Cardiac fibroblast (primary cell): ENCODE measurements at regions not wholly inside any gene's neighbourhood (a gene's known extent, or its start where the extent isn't known, plus 50 kb on each side); places are given as distances from the start of the nearest gene placed in this dataset.

Experiments used
- DNase-seq, 2 donors: peaks; one replicate each; pipeline versions ENCODE4 v3.0.0 to v3.0.0-alpha.2; 2010; ENCODE audit warnings: low read depth in 2 of 2
- H3K4me3 ChIP-seq, 2 donors: replicated peaks in 1 of 2; 1 replicate in 1 of 2; 2 replicates in 1 of 2; pipeline ENCODE4 v1.5.1; 2011; ENCODE audit warnings: low read depth in 2 of 2, low read length in 2 of 2, mild to moderate bottlenecking in 2 of 2, moderate library complexity in 1 of 2
- CTCF ChIP-seq: IDR thresholded peaks from one replicate; pipeline ENCODE4 v1.5.1; 2011; ENCODE audit warnings: low read depth, mild to moderate bottlenecking, low read length, inconsistent platforms

GRCh38 chr17:62895320-62896301 is 70.4 kb upstream of the TANC2 start:
- DNase-seq, result peak in 1 of 2 donors; percentile 61
- H3K4me3 ChIP-seq, result no peak overlapping the region

GRCh38 chr17:62892870-62893338 is 73.1 kb upstream of the TANC2 start:
- peak; percentile 75 to 95 for DNase-seq
- H3K4me3 ChIP-seq, result no peak overlapping the region
- TF ChIP-seq CTCF, result no peak

More at GRCh38 chr17:62895320-62896301, 70.4 kb upstream of the TANC2 start:
- no peak for TF ChIP-seq CTCF

DNA sequence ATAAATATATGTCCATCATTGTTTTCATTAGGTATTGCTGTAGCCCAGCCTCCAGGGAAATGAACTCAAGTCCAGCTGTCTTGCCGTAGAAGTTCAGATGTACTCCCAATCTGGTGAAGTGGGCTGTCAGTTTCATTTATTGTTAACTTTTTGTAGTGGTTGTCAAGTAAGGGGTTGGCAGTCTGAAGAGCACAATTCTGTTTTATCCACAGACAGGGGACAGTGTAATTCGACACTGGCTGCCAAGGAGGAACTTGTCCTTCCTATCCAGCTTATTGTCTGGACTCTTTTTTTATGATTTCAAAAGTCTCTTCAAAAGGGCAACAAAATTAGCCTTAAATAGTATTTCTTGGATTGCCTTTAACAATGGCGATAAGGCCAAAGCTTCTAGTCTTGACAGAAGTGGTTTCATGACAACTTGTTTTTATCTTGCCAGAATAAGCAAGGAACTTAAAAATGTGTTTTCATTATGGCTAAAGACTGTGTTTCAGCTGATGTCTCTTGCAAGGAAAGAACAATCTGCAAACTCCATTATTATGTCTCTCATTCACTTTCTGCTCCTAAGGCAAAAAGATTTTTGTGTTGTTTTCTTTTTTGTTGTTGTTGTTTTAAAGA is 73.9 kb upstream of the TANC2 start:
- H3K4me3 ChIP-seq, result no peak overlapping the region
- no peak for TF ChIP-seq CTCF
- peak; percentile 17 to 34 for DNase-seq

GRCh38 chr17:62891659-62892058 is 74.4 kb upstream of the TANC2 start:
- TF ChIP-seq CTCF, result no peak
- DNase-seq, result no peak
- H3K4me3 ChIP-seq, result no peak overlapping the region

- no peak for TF ChIP-seq CTCF
- H3K4me3 ChIP-seq, result no peak overlapping the region
- no peak for DNase-seq
Measured at GRCh38 chr17:62888765-62889164, 77.3 kb upstream of the TANC2 start.

DNA sequence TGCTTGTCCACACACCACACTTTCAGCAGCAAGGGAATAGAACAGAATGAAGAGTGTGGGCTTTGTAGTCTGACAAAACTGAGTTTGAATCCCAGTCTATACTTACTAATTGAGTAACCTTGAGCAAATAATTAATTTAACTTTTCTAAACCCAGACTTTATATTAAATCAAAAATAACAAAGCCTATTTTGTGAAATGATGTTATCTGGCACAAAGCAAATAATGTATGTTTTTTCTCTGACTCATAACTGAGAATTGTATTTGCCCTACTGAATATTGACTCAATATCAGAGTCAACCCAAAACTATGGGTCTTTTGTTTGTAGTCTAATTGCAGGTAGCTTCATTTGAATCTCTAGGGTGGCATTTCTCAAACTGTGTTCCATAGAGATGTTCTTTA is 77.9 kb upstream of the TANC2 start:
- TF ChIP-seq CTCF, result no peak
- H3K4me3 ChIP-seq, result no peak overlapping the region
- peak in 1 of 2 donors; percentile 45 for DNase-seq
